Calu3 (cell line): ENCODE measurements at regions not wholly inside any gene's neighbourhood (a gene's known extent, or its start where the extent isn't known, plus 50 kb on each side); places are given as distances from the start of the nearest gene placed in this dataset.

ENCODE experiments used
- BruUV-seq: library from RNA; stranded (reverse); fragments of 400-500 nt; replicated peaks from 2 replicates; lab custom pipeline; 2021; lab: Mats Ljungman, UMichigan
- CTCF ChIA-PET: fragments of 300-600 bp; sonication (Branson Sonifier 250); formaldehyde crosslinking; loops from one replicate; lab custom pipeline; 2022; ENCODE audit warnings: antibody characterized with exemption; lab: Charles Lee
- DNase-seq: peaks from one replicate; pipeline ENCODE4 v3.0.0; 2022
- H3K27ac Mint-ChIP-seq: one replicate; pipeline ENCODE4 v1.8.0; 2022; ENCODE audit warnings: mixed read lengths; ENCODE audit not compliant: unreplicated experiment
- H3K27me3 Mint-ChIP-seq: one replicate; pipeline ENCODE4 v1.8.0; 2022; ENCODE audit warnings: mixed read lengths; ENCODE audit not compliant: unreplicated experiment
- H3K36me3 Mint-ChIP-seq: one replicate; pipeline ENCODE4 v1.8.0; 2022; ENCODE audit warnings: mild to moderate bottlenecking, moderate library complexity, mixed read lengths; ENCODE audit not compliant: insufficient read depth, unreplicated experiment
- H3K4me1 Mint-ChIP-seq: one replicate; pipeline ENCODE4 v1.8.0; 2022; ENCODE audit warnings: mild to moderate bottlenecking, low read depth, mixed read lengths; ENCODE audit not compliant: unreplicated experiment
- H3K4me3 Mint-ChIP-seq: one replicate; pipeline ENCODE4 v1.8.0; 2022; ENCODE audit warnings: mild to moderate bottlenecking, low read depth, moderate library complexity, mixed read lengths; ENCODE audit not compliant: unreplicated experiment
- H3K9me3 Mint-ChIP-seq: one replicate; pipeline ENCODE4 v1.8.0; 2022; ENCODE audit warnings: low read depth, mixed read lengths; ENCODE audit not compliant: unreplicated experiment
- intact Hi-C: fragments of 100-400 bp; cut with micrococcal nuclease; formaldehyde crosslinking; loops from one replicate; pipeline ENCODE4 v1.10.0; 2022; ENCODE audit not compliant: unreplicated experiment
- TF ChIP-seq, protein P1 (sequence below): fragments of 200-600 bp; IDR thresholded peaks from one replicate; pipeline ENCODE4 v1.8.0; 2022; ENCODE audit warnings: antibody characterized with exemption; ENCODE audit not compliant: unreplicated experiment

DNA sequence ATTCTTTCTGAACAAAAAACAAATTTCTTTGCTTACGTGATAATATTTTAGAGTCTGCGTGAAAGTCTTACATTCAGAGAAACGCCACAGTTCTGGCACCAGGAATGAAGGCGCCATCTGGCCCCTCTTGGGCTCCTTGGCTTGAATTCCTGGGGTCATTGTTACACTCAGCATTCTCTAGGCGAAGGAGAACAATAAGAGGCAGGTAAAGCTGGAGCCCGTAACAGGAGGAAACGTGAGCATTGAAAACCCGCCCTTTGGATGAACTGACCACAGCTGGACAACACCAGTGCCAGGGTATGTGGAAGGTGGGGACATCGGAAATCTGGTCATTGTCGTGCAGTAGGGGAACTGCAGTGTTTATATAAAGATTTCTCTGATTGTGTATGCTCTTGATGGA, 144.8 kb downstream of the RNF152 start:
- TF ChIP-seq, protein P1, sequence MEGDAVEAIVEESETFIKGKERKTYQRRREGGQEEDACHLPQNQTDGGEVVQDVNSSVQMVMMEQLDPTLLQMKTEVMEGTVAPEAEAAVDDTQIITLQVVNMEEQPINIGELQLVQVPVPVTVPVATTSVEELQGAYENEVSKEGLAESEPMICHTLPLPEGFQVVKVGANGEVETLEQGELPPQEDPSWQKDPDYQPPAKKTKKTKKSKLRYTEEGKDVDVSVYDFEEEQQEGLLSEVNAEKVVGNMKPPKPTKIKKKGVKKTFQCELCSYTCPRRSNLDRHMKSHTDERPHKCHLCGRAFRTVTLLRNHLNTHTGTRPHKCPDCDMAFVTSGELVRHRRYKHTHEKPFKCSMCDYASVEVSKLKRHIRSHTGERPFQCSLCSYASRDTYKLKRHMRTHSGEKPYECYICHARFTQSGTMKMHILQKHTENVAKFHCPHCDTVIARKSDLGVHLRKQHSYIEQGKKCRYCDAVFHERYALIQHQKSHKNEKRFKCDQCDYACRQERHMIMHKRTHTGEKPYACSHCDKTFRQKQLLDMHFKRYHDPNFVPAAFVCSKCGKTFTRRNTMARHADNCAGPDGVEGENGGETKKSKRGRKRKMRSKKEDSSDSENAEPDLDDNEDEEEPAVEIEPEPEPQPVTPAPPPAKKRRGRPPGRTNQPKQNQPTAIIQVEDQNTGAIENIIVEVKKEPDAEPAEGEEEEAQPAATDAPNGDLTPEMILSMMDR: no peak
- no peaks in the 10 kb centered on the region for H3K36me3 Mint-ChIP-seq
- no peak overlapping the region for H3K27ac Mint-ChIP-seq
- intact Hi-C loops: no loop called here
- CTCF ChIA-PET: no interaction called here
- no peak overlapping the region for H3K4me3 Mint-ChIP-seq
- no peak for DNase-seq
- no TSS peak for BruUV-seq
- no peaks in the 10 kb centered on the region for H3K9me3 Mint-ChIP-seq
- H3K4me1 Mint-ChIP-seq: no peaks in the 10 kb centered on the region
- peaks cover 13% of the 10 kb centered on the region for H3K27me3 Mint-ChIP-seq

DNA sequence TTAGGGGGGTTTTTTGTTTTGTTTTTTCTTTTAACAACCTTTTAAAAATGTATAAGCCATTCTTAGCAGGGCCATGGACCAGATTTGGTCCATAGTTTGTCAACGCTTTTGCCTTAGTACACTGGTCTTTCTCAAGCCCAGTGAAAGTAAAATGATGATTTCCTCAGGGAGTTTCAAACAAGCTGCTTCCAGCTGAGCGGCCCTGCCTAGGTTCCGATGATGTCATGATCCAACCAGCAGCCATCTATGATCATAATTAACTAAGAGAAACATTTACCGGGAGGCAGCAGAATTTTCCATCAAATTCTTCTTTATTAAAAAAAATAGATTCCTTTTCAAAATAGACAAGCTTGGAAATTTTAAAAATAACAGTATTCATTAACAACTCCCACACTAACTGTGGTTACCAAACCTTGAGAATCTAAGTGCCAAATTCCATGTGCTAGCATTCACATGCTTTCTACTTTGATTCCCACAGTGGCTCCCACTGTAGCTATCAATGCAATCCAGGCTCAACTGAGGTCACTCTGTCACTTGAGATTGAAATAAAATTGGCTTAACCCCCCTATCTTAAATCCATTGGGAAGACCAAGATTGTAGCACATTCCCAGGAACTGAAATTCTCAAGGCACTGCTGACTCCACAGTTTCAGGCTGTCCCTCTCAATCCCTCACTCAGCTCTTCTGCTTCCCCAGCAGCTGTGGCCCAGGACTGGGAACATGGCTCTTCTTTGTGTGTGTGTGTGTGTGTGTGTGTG, 148.9 kb downstream of the RNF152 start:
- Mint-ChIP-seq H3K36me3 (no peaks in the 10 kb centered on the region), H3K4me1 (peaks cover under 1% of the 10 kb centered on the region), H3K27me3 (no peaks in the 10 kb centered on the region), H3K27ac (no peak overlapping the region), H3K4me3 (no peak overlapping the region), H3K9me3 (no peaks in the 10 kb centered on the region)
- CTCF ChIA-PET: no interaction called here
- intact Hi-C loops: no loop called here
- TF ChIP-seq, protein P1: no peak
- no peak for DNase-seq
- BruUV-seq: no TSS peak

DNA sequence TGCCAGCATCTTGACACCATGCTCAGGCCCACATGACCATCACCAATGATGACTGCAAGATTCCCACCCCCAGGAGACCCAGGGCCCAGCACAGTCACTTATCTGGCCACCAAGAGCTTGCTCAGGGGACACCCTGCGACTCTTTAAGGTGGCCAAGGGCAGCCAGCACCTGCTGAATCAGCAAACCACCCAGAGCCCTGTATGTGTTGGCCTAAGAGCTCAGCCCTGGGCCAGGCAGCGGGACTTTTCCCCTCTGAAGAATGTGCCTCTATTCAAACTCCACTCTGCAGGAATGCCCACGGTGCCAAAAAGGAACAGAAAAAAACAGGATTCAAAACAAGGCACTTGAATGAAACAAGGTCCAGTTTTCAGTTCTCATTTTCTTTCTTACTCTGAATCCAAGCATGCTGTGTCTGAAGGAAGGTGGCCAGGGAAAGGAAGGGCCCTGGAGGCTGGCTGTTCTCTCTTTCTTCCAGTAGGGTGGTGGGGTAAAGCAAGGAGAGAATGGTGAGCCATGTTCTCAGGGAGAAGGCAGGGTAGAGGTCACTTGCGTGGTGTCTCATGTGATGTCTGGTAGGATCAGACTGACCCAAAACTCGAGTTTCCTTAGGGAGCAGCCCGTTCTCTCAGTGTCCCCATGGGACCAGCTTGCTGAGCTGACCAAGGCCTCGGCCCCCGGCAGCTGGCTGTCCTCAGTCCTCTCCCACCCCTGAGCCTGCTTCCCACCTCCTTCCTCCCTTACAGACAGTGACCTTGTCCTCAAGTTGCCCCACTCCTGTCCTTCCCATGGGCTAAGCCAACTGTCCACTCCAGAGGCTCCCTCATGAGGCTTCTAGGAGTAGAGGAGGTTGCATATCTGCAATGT, 150.0 kb downstream of the RNF152 start:
- no TSS peak for BruUV-seq
- H3K4me3 Mint-ChIP-seq: no peak overlapping the region
- H3K9me3 Mint-ChIP-seq: no peaks in the 10 kb centered on the region
- H3K27me3 Mint-ChIP-seq: no peaks in the 10 kb centered on the region
- CTCF ChIA-PET: no interaction called here
- no peaks in the 10 kb centered on the region for H3K36me3 Mint-ChIP-seq
- H3K27ac Mint-ChIP-seq: no peak overlapping the region
- intact Hi-C loops: no loop called here
- TF ChIP-seq, protein P1: no peak
- DNase-seq: no peak
- peaks cover 8% of the 10 kb centered on the region for H3K4me1 Mint-ChIP-seq

DNA sequence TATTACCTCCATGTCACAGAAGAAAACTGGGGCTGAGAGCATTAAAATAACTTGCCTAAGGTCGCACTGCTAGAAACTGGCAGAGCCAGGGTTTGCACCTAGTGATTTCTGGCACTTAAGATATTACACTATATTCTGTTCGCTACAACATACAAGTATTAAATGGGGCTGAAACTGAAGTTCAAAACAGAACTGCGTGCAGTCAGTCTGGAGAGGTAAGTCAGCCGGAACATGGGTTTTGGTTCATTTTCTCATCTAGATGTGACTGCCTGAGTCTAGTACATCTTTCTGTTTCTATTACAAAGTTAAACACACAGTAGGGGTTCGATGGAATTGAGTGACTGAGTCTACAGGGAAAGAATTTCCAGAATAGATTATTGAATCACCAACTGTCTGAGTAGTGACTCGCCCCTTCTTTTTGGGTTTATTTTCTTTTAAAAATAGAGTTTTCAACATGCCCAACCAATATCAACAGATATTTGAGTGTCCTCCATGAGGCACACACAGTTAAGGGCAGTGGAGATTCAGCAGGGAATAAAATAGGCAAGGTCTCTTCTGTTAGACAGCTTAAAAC, 150.8 kb downstream of the RNF152 start:
- intact Hi-C loops: no loop called here
- peaks cover 8% of the 10 kb centered on the region for H3K4me1 Mint-ChIP-seq
- H3K4me3 Mint-ChIP-seq: no peak overlapping the region
- CTCF ChIA-PET: no interaction called here
- TF ChIP-seq, protein P1: no peak
- no TSS peak for BruUV-seq
- H3K27ac Mint-ChIP-seq: no peak overlapping the region
- H3K36me3 Mint-ChIP-seq: no peaks in the 10 kb centered on the region
- no peaks in the 10 kb centered on the region for H3K9me3 Mint-ChIP-seq
- no peak for DNase-seq
- no peaks in the 10 kb centered on the region for H3K27me3 Mint-ChIP-seq
